SU-DHL-6 (cell line): ENCODE measurements at regions not wholly inside any gene's neighbourhood (a gene's known extent, or its start where the extent isn't known, plus 50 kb on each side); places are given as distances from the start of the nearest gene placed in this dataset.

Experiments
- CTCF ChIP-seq: fragments of 200-600 bp; sonication (generic); IDR thresholded peaks from one replicate; pipeline ENCODE4 v1.5.1; 2017; ENCODE audit warnings: antibody characterized with exemption, mild to moderate bottlenecking, low read length, moderate library complexity; ENCODE audit not compliant: insufficient read depth, poor library complexity, severe bottlenecking
- EZH2phosphoT487 ChIP-seq: fragments of 200-600 bp; sonication (generic), shearing (Covaris generic); conservative IDR thresholded peaks from 2 replicates; pipeline ENCODE4 v1.6.1; 2018; ENCODE audit warnings: mild to moderate bottlenecking, antibody characterized with exemption, low read length, moderate library complexity, mixed read lengths

- TF ChIP-seq CTCF = no peak
- no peak for TF ChIP-seq EZH2phosphoT487
Measured at GRCh38 chr21:16081304-16081703, 351.5 kb downstream of the USP25 start.
